ENCODE measurements at regions not wholly inside any gene's neighbourhood (a gene's known extent, or its start where the extent isn't known, plus 50 kb on each side); places are given as distances from the start of the nearest gene placed in this dataset.
"Not testable (repeated sequence)": the region's sequence is repeated elsewhere in the genome, so short reads cannot be mapped to it uniquely, and the experiment has no call there.

DNA sequence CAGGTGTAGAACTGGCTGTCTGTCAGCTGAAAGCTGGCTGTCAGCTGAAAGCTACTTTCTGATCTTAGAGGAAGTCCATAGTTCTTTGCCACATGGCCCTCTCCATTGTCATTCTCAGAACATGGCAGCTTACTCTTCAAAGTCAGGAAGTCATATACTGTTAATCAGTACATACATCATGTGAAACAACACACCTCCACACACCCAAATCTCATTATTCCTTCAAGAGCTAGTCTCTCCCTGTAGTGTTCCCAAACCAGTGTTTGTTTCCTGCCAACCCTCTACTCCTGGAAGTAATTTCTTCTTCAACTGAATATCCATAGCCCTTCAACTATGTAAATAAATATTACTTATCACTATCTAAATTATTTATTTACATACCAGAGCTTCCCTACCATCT, 58.9 kb downstream of the OR5AK2 start:
- DNase-seq: no peak

DNA sequence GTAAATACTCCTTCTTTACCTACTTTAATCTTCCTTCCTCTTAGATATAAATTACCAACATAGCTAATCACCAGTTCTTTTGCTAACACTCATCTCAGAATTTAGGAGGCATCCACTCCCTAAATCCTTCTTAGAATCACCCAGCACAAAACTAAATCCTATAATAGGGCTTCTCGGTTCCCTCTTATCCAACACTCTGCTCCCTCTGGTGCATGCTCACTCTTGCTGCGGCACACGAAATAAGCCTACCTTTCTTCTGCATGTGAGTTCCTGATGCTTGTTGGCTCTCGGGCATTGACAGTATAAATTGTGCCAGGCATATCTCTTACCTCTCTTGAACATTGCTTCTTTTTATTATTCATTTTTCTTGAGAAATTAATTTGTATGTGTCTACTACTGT, 61.0 kb downstream of the OR5AK2 start:
- DNase-seq: no peak

DNA sequence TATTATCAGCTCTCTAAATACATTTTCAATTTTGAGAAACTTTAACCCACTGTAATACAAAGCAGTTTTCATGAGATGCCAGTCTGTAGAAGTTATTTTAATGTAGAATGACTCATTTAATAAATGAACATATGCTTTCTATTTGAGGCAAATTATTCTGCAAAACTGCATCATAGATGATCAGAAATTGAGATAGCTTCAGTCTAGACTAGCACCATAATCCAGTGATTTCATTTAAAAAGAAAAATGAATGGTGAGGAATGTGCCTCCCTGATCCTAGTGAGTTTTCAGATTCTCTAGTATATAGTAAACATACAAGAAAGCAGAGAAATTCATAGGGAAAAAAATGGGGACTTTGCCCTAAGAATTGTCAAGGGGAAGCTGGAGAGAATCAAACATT, 66.1 kb downstream of the OR5AK2 start:
- DNase-seq: no peak

DNA sequence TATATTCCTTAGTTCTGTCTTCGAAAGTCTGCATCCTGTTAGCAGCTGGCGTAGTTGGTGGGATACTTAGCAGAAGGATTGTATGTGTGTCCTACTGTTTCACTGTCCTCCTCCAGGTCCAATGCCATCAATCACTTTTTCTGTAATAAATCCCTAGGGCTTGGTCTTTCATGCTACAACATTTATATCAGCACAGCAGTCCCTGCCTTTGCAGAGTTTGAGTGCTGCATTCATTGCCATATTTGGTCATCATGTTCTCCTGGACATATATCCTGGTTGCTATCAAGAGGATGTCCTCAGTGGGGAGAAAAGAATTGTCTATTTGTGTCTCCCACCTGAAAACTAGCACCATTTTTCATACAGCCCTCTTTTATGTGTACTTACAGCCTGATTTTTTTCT, 67.0 kb downstream of the OR5AK2 start:
- no peak for DNase-seq

DNA sequence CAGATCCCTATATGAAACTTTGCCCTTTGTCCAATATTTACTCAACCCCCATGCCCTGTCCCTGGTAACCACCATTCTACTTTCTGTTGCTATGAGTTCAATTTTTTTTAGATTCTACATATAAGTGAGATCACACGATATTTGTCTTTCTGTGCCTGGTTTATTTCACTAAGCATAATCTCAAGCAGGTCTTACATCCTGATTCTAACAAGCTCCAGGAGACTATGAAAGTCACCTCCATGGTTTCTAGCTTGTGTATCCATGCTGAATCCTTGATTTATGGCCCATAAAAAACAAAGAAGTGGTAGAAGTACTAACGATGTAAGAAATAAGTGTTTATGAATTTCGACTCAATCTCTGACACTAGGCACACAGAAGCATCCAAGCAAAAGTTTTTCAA, 68.0 kb downstream of the OR5AK2 start:
- DNase-seq: no peak

DNA sequence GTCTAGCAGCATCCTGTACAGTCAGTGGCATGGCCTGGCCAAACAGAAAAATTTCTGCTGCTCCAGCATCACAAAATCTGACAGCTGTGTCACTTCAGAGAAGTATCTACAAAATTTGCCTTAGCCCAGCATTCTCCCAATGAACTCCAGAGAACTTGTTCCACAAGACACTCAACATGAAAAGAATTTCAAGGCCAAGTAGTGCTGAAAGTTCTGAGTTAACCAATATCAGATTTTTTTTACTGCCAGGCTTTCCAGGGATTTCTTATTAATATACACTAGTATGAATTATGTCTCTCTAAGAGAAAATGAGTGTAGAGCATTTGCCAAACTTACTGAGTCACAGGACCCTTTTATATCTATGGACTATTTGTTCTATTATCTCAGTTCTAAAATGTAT, 68.8 kb downstream of the OR5AK2 start:
- DNase-seq: no peak

DNA sequence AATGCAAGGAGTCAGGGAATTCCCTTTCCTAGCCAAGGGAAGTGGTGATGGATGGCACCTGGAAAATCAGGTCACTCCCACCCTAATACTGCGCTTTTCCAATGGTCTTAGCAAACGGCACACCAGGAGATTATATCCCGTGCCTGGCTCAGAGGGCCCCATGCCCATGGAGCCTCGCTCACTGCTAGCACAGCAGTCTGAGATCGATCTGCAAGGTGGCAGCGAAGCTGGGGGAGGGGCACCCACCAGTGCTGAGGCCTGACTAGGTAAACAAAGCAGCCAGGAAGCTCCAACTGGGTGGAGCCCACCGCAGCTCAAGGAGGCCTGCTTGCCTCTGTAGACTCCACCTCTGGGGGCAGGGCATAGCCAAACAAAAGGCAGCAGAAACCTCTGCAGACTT, 74.2 kb downstream of the OR5AK2 start:
- DNase-seq: not testable (repeated sequence)

DNA sequence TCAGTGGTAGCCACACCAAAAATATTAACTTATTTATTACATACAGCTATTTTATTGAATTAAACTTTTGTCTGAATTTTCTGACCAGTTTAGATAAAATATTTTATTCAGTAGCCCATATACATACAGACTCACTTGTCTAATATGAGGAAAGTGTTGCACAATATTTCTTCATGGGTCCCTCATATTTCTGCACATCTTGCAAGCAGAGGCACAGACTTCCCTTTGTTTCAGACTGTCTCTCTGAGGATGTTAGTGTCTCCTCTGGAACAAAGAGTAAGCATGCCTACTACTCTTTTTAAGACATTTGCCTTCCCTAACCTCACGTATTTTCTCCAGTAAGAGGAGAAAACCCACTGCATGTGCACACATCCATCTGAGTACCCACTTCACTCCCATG, 81.2 kb downstream of the OR5AK2 start:
- DNase-seq: peak; percentile 14

DNA sequence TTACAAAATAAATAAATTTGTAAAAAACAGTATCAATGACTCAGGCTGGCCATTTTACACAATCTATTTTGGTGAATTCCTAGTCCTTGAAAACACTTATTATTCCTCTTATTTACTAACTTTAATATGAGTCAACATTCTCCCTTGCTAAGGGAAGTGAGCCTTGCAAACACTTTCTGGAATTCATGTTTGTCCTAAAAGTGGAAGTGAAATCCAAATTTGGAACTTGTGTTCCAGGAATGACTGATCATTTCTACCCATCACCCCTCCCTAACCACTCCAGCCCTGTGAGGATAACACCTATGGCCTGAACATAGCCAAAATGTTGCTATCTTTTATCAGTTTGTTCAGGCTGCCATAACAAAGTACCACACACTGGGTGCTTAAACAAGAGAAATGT, 83.1 kb downstream of the OR5AK2 start:
- DNase-seq: no peak

DNA sequence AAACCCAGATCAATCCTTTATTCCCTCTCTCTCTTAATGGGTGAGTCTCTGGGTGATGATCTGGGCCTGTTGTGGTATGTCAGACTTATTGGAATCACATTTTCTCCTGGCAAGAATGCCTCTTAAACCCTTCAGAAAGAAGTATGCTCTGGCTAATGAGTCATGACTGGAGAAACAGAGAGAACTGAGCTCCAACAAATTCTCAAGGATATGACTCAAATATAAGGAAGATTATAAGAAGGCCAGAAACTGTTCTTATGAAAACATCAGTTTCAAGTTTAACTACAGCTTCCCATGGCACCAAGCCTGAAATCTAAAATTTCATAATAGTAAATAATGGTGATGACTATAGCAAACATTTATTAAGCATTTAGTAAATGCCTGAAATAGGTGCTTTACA, 83.9 kb downstream of the OR5AK2 start:
- DNase-seq: peak; percentile 16

DNA sequence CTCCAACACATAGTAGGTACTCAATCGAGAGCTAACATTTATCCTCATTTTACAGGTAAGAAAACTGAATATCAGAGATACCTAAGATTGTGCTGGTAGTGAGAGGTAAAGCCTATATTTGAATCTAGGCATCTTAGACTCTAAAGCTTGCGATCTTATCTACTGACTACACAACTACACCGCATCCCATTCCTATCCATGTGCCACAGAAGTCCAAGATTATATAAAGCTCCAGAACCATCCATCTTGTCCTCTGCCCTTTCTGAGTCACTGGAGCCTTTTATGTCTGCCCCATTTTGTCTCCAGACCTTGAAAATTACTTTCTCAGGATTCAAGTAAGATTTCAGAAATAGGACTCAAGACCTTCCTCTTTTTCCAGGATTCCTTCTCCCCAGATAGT, 84.4 kb downstream of the OR5AK2 start:
- no peak for DNase-seq

DNA sequence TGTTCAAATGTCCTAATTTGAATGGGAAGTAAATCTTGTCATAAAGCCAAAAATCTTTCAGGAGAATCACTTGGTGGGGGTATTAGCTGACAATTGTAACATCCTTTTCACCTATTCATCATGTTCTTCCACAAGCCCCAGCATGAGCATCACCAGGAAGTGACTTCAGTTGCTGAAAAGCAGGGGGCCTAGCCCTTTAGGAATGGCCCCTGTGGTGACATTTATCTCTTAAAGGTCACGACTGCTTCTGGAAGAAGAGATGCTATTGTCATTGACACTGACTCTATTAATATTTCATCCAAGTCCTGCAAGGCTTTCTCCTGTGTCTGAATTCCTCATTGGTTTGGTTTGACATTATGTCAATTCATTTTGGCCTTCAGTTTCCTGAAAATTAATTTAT, 92.6 kb downstream of the OR5AK2 start:
- DNase-seq: no peak

DNA sequence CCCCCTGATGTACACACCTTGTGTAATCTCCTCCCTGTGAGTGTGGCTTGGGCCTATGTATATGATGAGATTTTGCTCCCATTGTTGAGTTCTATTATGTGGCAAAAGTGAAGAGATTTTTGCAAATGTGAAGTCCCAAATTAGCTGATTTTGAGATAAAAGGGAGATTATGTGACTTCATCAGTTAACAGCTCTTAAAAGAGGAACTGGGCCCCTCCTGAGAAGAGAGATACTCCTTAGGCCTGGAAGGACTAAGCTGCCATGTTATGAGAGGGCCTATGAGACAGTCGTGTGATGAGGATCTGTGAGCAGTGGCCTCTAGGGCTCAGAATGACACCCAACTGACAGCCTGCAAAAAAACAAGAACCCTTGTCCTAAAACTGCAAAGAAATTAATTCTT, 93.4 kb downstream of the OR5AK2 start:
- no peak for DNase-seq

DNA sequence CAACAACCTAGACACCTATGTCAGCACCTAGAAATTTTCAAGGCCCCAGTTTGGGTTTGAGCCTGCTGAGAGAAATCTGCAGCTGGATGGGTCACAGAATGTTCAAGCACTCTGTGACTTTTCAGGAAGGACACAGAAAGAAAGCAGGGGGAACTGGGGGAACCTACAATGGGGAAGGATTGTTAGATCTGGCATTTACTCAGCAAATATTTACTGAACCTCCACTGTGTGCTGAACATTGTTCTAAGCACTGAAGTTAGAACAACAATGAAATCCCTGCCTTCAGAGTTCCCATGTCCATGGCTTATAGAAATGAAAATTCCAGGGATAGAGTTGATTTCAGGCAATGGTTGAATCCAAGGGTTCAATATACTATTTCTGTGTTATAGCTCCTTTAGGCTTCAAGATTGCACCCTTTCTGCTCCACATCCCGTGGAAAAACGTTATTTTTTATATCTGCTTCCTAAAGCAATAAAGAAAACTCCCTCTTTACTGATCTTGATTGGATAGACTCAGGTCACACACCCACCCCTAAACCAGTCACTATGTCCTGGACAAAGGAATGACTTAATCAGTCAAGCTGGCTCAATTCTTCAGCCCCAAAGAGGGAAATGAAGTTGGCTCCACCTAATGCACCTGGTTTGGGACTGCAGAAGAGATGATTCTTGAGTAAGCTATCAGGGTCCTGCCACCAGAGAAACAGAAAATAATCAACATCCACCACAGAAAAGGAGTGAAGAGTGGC, 95.1 kb downstream of the OR5AK2 start:
- DNase-seq: no peak

DNA sequence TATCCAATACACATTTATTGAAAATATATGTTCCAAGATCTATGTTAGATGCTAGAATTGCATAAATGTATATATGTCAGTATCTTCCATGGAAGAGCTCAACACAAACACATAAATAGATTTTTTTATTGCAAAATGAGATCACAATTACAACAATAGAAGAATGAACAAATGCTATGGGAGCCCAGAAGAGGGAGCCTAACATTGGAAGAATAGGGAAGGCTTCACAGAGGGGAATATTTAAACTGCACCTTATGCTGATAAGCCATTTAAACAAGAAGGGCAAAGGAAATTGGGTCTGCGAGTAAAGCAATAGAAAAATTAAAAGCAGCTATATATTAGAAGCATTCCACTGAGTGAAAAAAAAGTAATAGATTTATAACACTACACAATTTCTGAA, 96.1 kb upstream of the LRRC55 start:
- no peak for DNase-seq

DNA sequence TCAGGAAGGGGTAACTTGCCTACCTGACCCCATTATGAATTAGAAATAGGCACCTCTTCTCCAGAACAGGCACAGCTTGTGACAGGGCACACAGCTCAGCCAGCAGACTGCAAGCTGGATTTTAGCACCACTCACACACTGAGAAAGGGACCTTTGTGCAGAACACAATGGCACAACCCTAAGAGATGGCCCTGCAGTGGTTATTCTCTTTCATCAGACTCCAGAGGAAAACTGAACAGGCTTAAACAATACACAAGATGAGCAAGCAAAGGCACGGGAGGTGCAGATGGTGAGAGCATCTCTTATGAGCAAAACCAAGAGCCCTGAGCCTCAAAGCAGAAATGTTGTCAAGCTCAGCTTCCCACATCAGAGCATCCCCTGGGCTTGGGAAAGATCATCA, 93.8 kb upstream of the LRRC55 start:
- DNase-seq: no peak

DNA sequence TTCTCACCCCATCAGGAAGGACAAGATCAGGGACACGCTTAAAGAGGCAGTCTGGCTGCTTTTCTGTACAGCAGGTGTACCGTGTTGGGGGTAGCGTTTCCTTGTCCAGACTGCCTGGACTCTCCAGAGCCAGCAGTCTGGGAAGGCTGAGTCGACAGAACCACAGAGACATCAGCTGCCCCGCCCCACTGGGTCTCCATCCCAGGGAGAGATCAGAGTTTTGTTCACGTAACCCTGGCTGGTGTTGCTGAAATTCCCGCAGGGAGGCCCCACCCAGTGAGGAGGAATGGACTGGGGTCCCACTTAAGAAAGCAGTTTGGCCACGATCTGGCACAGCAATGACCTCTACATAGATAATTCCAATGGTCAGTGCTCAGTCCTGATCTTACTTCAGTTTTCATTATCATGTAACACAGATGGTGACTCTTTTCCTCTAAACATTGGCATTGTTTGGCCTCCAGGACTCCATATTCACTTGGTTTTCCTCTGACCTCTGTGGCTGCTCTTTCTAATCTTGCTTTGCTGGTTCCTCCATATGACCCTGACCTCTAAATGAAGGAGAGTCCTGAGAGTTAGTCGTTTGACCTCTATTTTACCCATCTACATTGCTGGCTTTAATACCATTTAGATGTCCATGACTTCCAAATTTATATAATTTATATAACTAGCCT, 89.6 kb upstream of the LRRC55 start:
- DNase-seq: no peak

DNA sequence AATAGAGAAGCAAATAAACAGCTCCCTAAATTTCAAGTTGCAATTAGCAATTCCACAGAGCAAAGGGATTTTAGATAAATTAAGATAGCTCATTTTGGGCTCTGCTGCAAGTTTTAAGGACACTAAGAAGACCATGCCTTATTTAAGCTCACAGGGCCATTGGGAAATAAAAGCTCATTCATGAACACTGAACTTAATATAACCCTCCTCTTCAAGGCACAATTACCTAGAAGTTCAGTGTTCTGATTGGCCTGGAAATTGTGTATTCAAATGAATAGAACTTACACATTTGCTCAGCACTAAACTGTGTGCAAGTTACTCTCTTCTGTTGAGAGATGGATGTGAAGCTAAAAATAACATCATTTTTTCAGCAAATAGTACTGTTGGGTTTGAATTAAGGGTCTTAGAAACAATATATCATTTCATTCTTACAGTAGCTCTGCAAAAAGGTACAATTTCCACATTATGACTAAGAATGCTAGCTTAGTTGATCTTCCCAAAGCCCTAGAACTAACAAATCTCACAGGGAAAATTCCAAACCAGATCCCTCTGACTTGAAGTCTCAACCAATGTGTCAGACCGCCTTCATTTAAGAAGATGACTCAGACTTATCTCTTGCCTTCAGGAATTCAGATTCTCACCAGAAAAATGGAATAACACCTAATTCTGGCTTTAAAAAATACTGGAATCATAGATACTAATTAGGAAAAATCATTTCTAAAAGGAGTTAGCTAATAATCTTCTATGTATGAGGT, 87.4 kb upstream of the LRRC55 start:
- DNase-seq: no peak

DNA sequence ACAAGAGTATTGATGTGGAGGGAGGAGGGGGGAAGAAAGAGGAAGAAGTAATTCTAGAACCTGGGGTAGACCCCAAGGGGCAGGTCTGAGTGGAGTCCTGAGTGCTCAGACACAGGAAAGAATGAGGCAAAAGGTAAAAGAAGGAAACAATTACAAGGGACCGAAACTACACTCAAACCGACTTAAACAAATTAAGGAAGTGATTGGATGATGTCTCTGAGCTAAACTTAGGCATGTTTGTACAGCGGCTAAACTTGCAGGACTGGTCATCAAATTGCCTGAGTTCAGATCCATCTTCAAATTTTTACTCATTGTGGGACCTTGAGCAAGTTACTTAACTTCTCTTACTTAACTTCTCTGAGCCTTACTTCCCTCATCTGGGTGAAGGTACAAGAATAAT, 86.3 kb upstream of the LRRC55 start:
- no peak for DNase-seq

DNA sequence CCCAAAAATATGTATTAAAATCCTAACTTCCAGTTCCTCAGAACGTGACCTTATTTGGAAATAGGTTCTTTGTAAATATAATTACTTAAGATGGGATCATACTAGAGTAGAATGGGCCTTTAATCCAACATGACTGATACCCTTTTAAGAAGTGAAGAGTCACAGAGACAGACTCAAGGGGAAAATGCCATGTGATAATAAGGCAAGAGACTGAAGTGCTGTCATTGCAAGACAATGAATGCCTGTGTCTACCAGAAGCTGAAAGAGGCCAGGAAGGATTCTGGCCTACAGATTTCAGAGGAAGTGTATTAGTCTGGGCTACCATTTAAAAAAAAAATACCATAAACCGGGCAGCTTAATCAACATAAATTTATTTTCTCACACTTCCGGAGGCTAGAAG, 85.9 kb upstream of the LRRC55 start:
- DNase-seq: no peak

DNA sequence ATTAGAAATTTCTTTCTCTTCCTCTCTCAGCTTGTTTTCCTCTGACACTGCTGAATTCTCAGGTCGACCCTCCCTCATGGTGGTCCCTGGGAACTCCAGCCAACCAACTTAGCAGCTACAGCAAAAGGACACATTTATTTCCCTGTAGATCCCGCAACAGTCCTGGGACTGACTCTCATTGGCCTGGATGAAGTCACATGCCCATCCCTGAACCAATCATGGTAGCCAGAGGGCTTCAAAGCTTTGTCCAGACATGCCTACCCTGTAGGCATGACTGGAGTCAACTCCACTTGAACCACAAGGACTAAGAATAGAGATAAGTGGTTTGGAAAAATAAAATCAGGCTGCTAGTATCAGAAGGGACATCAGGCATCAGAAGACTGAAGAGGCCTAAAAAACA, 84.6 kb upstream of the LRRC55 start:
- no peak for DNase-seq

DNA sequence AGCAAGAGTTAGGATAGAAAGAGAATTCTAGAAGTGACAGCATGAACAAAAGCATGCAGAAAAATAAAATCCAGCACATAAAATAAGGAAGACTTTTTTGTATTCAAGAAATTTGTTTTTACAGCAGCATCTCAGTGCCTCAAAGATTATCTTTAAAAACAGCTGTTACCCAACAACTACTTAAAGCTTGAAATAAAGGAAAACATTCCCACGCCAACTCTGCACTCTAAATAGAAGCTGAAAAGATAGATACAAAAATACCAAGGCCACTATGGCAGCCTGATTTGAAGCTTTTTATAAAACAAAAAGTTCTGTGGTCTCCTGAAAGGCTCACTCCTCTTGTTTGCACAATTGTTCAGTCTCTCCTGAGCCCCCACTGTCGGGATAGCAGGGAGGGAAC, 83.6 kb upstream of the LRRC55 start:
- DNase-seq: no peak

DNA sequence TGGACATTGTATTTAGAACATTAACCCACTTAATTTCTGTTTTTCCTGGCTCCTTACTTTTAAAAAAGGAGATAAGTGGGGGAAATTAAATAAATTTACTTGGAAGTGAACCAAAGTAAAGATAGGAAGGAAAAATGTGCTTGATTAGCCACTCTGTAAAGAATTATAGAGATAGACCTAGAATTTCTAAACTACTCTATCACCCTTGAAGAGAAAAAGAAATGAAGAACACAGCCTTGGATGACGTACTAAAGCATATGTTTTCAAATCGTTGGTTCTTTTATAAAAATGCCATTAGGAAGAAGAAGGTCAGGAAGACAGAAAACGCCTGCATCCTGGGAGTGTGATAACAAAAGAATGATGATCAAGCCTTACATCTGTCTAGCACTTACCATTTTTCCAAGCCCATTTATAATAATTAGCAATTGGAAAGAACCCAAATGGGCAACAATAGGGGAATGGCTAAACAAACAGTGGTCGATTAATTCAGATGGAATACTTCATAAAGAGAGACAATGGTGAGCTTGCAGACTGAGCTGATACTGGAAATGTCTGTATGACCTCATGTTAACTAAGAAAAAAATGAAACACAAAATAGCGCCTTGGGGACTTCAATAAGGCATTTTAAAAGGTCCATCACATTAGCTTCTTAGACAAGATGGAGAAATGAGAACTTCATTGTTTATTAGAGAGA, 81.0 kb upstream of the LRRC55 start:
- peak; percentile 55 for DNase-seq
